WTC11 (cell line): ENCODE measurements at regions not wholly inside any gene's neighbourhood (a gene's known extent, or its start where the extent isn't known, plus 50 kb on each side); places are given as distances from the start of the nearest gene placed in this dataset.

ENCODE experiments used
- ATAC-seq: fragments of 200-7000 bp; cut with Tn5 transposase; 2 replicates; pipeline ENCODE4 v1.10.0; 2021; ENCODE audit warnings: mild to moderate bottlenecking, moderate library complexity
- CTCF ChIA-PET: fragments of 300-600 bp; sonication (Branson Sonifier 250); formaldehyde crosslinking; loops from one replicate; lab custom pipeline; 2021; ENCODE audit warnings: antibody characterized with exemption; lab: Charles Lee
- POLR2A ChIA-PET: fragments of 350-600 bp; sonication (Branson Sonifier 250); formaldehyde crosslinking; loops from one replicate; lab custom pipeline; 2021; ENCODE audit warnings: antibody characterized with exemption; lab: Charles Lee
- DNase-seq: peaks from one replicate; pipeline ENCODE4 v3.0.0; 2021; ENCODE audit warnings: low spot score
- H3K27ac Mint-ChIP-seq: 2 replicates; pipeline ENCODE4 v1.8.0; 2021; ENCODE audit warnings: mixed read lengths
- H3K27me3 Mint-ChIP-seq: 2 replicates; pipeline ENCODE4 v1.8.0; 2021; ENCODE audit warnings: low read depth, mild to moderate bottlenecking, moderate library complexity, mixed read lengths
- H3K36me3 Mint-ChIP-seq: 2 replicates; pipeline ENCODE4 v1.8.0; 2021; ENCODE audit warnings: mixed read lengths
- H3K4me1 Mint-ChIP-seq: 2 replicates; pipeline ENCODE4 v1.8.0; 2022; ENCODE audit warnings: mixed read lengths
- H3K4me3 Mint-ChIP-seq: 2 replicates; pipeline ENCODE4 v1.8.0; 2021; ENCODE audit warnings: mild to moderate bottlenecking, moderate library complexity, mixed read lengths
- H3K9me3 Mint-ChIP-seq: 2 replicates; pipeline ENCODE4 v1.8.0; 2021; ENCODE audit warnings: mixed read lengths
- ATF1 ChIP-seq: sonication (generic); formaldehyde crosslinking; IDR thresholded peaks from 2 replicates; pipeline ENCODE4 v1.8.1; 2023; ENCODE audit warnings: mild to moderate bottlenecking, moderate library complexity, missing genetic modification reagents
- EMX1 ChIP-seq: fragments of 250-450 bp; sonication (Bioruptor Pico); IDR thresholded peaks from 2 replicates; pipeline ENCODE4 v1.8.0; 2021; ENCODE audit warnings: mild to moderate bottlenecking
- FOXJ3 ChIP-seq: sonication (generic); formaldehyde crosslinking; IDR thresholded peaks from 2 replicates; pipeline ENCODE4 v1.9.0; 2021; ENCODE audit warnings: missing genetic modification reagents, mild to moderate bottlenecking, borderline replicate concordance
- FOXK1 ChIP-seq: sonication (generic); formaldehyde crosslinking; IDR thresholded peaks from 2 replicates; pipeline ENCODE4 v1.8.0; 2022; ENCODE audit warnings: mild to moderate bottlenecking, moderate library complexity, missing genetic modification reagents
- HMGA2 ChIP-seq: fragments of 250-450 bp; sonication (Bioruptor Pico); IDR thresholded peaks from 2 replicates; pipeline ENCODE4 v1.4.0; 2021; ENCODE audit warnings: mild to moderate bottlenecking, moderate library complexity
- HMGXB4 ChIP-seq: sonication (generic); formaldehyde crosslinking; IDR thresholded peaks from 2 replicates; pipeline ENCODE4 v1.8.1; 2023; ENCODE audit warnings: mild to moderate bottlenecking, moderate library complexity, missing genetic modification reagents
- NFATC4 ChIP-seq: fragments of 250-450 bp; sonication (Bioruptor Pico); IDR thresholded peaks from 2 replicates; pipeline ENCODE4 v1.9.0; 2021; ENCODE audit warnings: mild to moderate bottlenecking
- NR1H2 ChIP-seq: sonication (generic); formaldehyde crosslinking; IDR thresholded peaks from 2 replicates; pipeline ENCODE4 v1.9.0; 2021; ENCODE audit warnings: mild to moderate bottlenecking, moderate library complexity, missing genetic modification reagents
- NR2C2 ChIP-seq: sonication (generic); formaldehyde crosslinking; IDR thresholded peaks from 2 replicates; pipeline ENCODE4 v1.8.0; 2022; ENCODE audit warnings: mild to moderate bottlenecking, missing genetic modification reagents
- PREB ChIP-seq: sonication (generic); formaldehyde crosslinking; IDR thresholded peaks from 2 replicates; pipeline ENCODE4 v1.8.1; 2022; ENCODE audit warnings: mild to moderate bottlenecking, missing genetic modification reagents, moderate library complexity, borderline replicate concordance
- TCF7 ChIP-seq: sonication (generic); formaldehyde crosslinking; IDR thresholded peaks from 2 replicates; pipeline ENCODE4 v1.8.0; 2022; ENCODE audit warnings: mild to moderate bottlenecking, low read depth, missing genetic modification reagents, moderate library complexity
- TEAD4 ChIP-seq: sonication (generic); formaldehyde crosslinking; IDR thresholded peaks from 2 replicates; pipeline ENCODE4 v1.8.0; 2022; ENCODE audit warnings: mild to moderate bottlenecking, missing genetic modification reagents
- ZNF317 ChIP-seq: sonication (generic); formaldehyde crosslinking; IDR thresholded peaks from 2 replicates; pipeline ENCODE4 v1.8.1; 2023; ENCODE audit warnings: low read depth, mild to moderate bottlenecking, moderate library complexity, missing genetic modification reagents, borderline replicate concordance
- ZNF671 ChIP-seq: fragments of 250-450 bp; sonication (Bioruptor Pico); IDR thresholded peaks from 2 replicates; pipeline ENCODE4 v1.8.0; 2021; ENCODE audit warnings: mild to moderate bottlenecking
- TF ChIP-seq, protein P1 (sequence below): fragments of 250-450 bp; sonication (Bioruptor Pico); IDR thresholded peaks from 2 replicates; pipeline ENCODE4 v1.8.0; 2021; ENCODE audit warnings: mild to moderate bottlenecking
- TF ChIP-seq, protein P2 (sequence below): sonication (generic); formaldehyde crosslinking; IDR thresholded peaks from 2 replicates; pipeline ENCODE4 v1.8.1; 2023; ENCODE audit warnings: mild to moderate bottlenecking, missing genetic modification reagents, borderline replicate concordance
- TF ChIP-seq, protein P3 (sequence below): sonication (generic); formaldehyde crosslinking; IDR thresholded peaks from 2 replicates; pipeline ENCODE4 v1.8.1; 2023; ENCODE audit warnings: mild to moderate bottlenecking, missing genetic modification reagents, moderate library complexity

DNA sequence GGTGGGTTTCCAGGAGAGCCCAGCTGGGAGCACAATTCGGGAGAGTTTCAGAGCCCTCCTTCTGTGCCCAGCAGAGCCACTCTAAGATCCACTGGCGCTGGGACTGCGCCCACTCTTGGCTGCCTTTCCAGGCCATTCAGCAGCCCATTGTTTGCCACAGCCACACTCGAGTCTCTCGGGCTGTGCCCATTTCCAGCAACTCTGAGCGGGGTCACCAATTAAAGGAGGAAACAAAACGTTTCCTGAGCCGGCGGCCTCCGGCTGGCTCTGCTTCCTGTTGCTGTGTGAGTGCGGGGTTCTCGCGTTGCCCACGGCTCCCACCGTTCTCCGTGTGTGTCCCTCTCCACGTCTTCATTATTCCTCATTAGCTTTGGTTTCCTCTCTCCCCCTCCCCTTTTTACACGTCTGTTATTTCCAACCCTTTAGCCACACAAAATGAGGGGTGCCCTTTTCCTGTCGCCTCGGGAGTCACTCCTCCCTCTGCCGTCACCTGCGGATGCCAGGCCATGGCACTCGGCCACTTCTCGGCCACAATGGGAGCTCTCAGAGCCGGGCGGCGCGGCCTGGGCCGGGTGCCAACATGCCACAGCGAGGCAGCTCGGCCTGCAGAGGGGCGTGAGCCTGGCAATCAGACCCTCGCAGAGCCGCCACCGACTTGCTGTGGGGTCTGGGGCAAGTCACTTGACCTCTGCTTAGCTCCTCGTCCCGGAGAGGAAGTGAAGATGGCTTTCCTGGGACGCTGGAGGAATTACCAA lies 94.3 kb upstream of the NKX2-2 start:
- peaks cover 6% of the 10 kb centered on the region; the same call in 1 of the 2 replicates for H3K4me1 Mint-ChIP-seq
- peaks cover 11% of the 10 kb centered on the region for H3K27me3 Mint-ChIP-seq
- no peak overlapping the region for H3K27ac Mint-ChIP-seq
- peaks cover 17% of the 10 kb centered on the region for H3K9me3 Mint-ChIP-seq
- ChIA-PET CTCF (interaction anchor here (0.7 to 1.7 kb wide), 4 partner anchors 78 to 160 kb away, joined by 3 to 5 read pairs (median 3); no protein-coding TSS in a partner anchor), POLR2A (no interaction called here)
- DNase-seq (no peak), ATAC-seq (no peak)
- no peak overlapping the region for H3K4me3 Mint-ChIP-seq
- TF ChIP-seq PREB (CRISPR knock-in tag) = no peak
- TF ChIP-seq HMGA2 (CRISPR knock-in tag) = no peak
- TF ChIP-seq, protein P1, sequence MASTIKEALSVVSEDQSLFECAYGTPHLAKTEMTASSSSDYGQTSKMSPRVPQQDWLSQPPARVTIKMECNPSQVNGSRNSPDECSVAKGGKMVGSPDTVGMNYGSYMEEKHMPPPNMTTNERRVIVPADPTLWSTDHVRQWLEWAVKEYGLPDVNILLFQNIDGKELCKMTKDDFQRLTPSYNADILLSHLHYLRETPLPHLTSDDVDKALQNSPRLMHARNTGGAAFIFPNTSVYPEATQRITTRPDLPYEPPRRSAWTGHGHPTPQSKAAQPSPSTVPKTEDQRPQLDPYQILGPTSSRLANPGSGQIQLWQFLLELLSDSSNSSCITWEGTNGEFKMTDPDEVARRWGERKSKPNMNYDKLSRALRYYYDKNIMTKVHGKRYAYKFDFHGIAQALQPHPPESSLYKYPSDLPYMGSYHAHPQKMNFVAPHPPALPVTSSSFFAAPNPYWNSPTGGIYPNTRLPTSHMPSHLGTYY (CRISPR knock-in tag) = no peak
- no peak for TF ChIP-seq NR2C2
- no peaks in the 10 kb centered on the region for H3K36me3 Mint-ChIP-seq

- ATAC-seq (no peak), DNase-seq (no peak)
- peaks cover 6% of the 10 kb centered on the region for H3K27me3 Mint-ChIP-seq
- POLR2A ChIA-PET = interaction anchor here (1.0 kb wide), 1 partner anchor 18 kb away, joined by 3 read pairs; no protein-coding TSS in a partner anchor
- TF ChIP-seq FOXJ3 (CRISPR knock-in tag) (no peak), HMGXB4 (CRISPR knock-in tag) (no peak), TCF7 (CRISPR knock-in tag) (no peak), FOXK1 (CRISPR knock-in tag) (no peak), NFATC4 (CRISPR knock-in tag) (no peak), EMX1 (CRISPR knock-in tag) (no peak), ATF1 (CRISPR knock-in tag) (no peak), TEAD4 (CRISPR knock-in tag) (no peak), ZNF671 (CRISPR knock-in tag) (no peak), PREB (CRISPR knock-in tag) (no peak), NR1H2 (no peak), ZNF317 (no peak)
- TF ChIP-seq, protein P2, sequence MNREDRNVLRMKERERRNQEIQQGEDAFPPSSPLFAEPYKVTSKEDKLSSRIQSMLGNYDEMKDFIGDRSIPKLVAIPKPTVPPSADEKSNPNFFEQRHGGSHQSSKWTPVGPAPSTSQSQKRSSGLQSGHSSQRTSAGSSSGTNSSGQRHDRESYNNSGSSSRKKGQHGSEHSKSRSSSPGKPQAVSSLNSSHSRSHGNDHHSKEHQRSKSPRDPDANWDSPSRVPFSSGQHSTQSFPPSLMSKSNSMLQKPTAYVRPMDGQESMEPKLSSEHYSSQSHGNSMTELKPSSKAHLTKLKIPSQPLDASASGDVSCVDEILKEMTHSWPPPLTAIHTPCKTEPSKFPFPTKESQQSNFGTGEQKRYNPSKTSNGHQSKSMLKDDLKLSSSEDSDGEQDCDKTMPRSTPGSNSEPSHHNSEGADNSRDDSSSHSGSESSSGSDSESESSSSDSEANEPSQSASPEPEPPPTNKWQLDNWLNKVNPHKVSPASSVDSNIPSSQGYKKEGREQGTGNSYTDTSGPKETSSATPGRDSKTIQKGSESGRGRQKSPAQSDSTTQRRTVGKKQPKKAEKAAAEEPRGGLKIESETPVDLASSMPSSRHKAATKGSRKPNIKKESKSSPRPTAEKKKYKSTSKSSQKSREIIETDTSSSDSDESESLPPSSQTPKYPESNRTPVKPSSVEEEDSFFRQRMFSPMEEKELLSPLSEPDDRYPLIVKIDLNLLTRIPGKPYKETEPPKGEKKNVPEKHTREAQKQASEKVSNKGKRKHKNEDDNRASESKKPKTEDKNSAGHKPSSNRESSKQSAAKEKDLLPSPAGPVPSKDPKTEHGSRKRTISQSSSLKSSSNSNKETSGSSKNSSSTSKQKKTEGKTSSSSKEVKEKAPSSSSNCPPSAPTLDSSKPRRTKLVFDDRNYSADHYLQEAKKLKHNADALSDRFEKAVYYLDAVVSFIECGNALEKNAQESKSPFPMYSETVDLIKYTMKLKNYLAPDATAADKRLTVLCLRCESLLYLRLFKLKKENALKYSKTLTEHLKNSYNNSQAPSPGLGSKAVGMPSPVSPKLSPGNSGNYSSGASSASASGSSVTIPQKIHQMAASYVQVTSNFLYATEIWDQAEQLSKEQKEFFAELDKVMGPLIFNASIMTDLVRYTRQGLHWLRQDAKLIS (CRISPR knock-in tag) = no peak
- TF ChIP-seq, protein P3, sequence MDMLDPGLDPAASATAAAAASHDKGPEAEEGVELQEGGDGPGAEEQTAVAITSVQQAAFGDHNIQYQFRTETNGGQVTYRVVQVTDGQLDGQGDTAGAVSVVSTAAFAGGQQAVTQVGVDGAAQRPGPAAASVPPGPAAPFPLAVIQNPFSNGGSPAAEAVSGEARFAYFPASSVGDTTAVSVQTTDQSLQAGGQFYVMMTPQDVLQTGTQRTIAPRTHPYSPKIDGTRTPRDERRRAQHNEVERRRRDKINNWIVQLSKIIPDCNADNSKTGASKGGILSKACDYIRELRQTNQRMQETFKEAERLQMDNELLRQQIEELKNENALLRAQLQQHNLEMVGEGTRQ (CRISPR knock-in tag) = no peak
- no peaks in the 10 kb centered on the region for H3K36me3 Mint-ChIP-seq
- no peak overlapping the region for H3K27ac Mint-ChIP-seq
- H3K9me3 Mint-ChIP-seq = peaks cover 42% of the 10 kb centered on the region
- no peak overlapping the region for H3K4me3 Mint-ChIP-seq
- no peaks in the 10 kb centered on the region for H3K4me1 Mint-ChIP-seq
- CTCF ChIA-PET = interaction anchor here (1.1 to 1.5 kb wide), 2 partner anchors 14 to 72 kb away, joined by 3 to 10 read pairs; no protein-coding TSS in a partner anchor
Observed at GRCh38 chr20:21601799-21602198, 87.9 kb upstream of the NKX2-2 start.
